Sigmoid colon (tissue), 6 donors: ENCODE measurements at regions not wholly inside any gene's neighbourhood (a gene's known extent, or its start where the extent isn't known, plus 50 kb on each side); places are given as distances from the start of the nearest gene placed in this dataset.

Experiments used
- DNase-seq: peaks from one replicate; pipeline ENCODE4 v3.0.0-alpha.2; 2019
- H3K27ac ChIP-seq, 4 donors: fragments of 200-600 bp; sonication (generic); one replicate each; pipeline ENCODE4 v1.5.1; 2016 to 2019; ENCODE audit warnings: mild to moderate bottlenecking in 1 of 4
- H3K27me3 ChIP-seq, 3 donors: fragments of 200-600 bp; sonication (generic); one replicate each; pipeline ENCODE4 v1.5.1; 2019; ENCODE audit warnings: mild to moderate bottlenecking in 1 of 3
- H3K36me3 ChIP-seq, 4 donors: fragments of 200-600 bp; sonication (generic); one replicate each; pipeline ENCODE4 v1.5.1; 2016 to 2019
- H3K4me1 ChIP-seq, 4 donors: fragments of 200-600 bp; sonication (generic); one replicate each; pipeline ENCODE4 v1.5.1; 2017 to 2019
- H3K4me3 ChIP-seq, 4 donors: fragments of 200-600 bp; sonication (generic); one replicate each; pipeline ENCODE4 v1.5.1; 2017 to 2019; ENCODE audit warnings: mild to moderate bottlenecking in 2 of 4, moderate library complexity in 1 of 4
- H3K9me3 ChIP-seq, 4 donors: fragments of 200-600 bp in 3 of 4; sonication (generic) in 3 of 4; one replicate each; pipeline versions ENCODE4 v1.5.1 to v1.6.1; 2013 to 2019
- EP300 ChIP-seq, 4 donors: sonication (generic); formaldehyde crosslinking; IDR thresholded peaks; one replicate each; pipeline ENCODE4 v1.6.1; 2017; ENCODE audit warnings: antibody characterized with exemption in 4 of 4
- POLR2A ChIP-seq, 2 donors: fragments of 450-650 bp; IDR thresholded peaks; one replicate each; pipeline ENCODE4 v1.6.1; 2016; ENCODE audit warnings: antibody characterized with exemption in 2 of 2, mild to moderate bottlenecking in 2 of 2, moderate library complexity in 2 of 2
- POLR2AphosphoS5 ChIP-seq, 4 donors: sonication (generic); formaldehyde crosslinking; IDR thresholded peaks; one replicate each; pipeline ENCODE4 v1.6.1; 2017; ENCODE audit warnings: antibody characterized with exemption in 4 of 4
- WGBS, 2 donors: extraction: QIAGEN DNeasy Blood & Tissue Kit; methylation state at CpG; one replicate each; pipeline ENCODE4 v1.1.7; 2013; 5-methylcytosine and 5-hydroxymethylcytosine counted together
- intact Hi-C: fragments of 100-400 bp; cut with DNase I; formaldehyde crosslinking; loops from one replicate; pipeline ENCODE4 v1.15.1; 2023
- TF ChIP-seq, protein P1 (sequence below), 4 experiments: fragments of 450-650 bp in 3 of 4; fragments of 200-600 bp in 1 of 4; IDR thresholded peaks; one replicate each; pipeline ENCODE4 v1.5.1; 2016 to 2019; ENCODE audit warnings: antibody characterized with exemption in 4 of 4, mild to moderate bottlenecking in 3 of 4, moderate library complexity in 2 of 4
- donor health status: healthy with polysubstance abuse.
- donor health status: healthy.

DNA sequence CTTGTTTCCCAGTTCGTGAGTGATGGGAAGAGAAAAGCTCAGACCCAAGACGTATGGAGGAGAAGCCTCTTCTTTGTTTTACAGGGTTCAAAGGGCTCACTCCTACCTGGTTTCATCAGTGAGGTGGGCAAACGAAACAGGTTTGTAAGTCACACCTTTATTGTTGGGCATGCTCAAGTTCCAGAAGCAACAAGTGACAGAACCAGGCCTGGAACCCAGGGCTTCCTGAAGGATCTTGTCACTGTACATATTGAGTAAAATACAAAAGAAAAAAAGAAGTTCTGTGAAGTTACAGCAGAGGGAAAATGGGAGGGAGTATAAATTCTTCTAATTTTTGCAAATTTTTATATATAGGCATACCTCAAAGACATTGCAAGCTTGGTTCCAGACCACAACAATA, 320.9 kb upstream of the PROX1 start:
- no peak overlapping the region for H3K27ac ChIP-seq
- H3K4me1 ChIP-seq = no peaks in the 10 kb centered on the region
- no peak overlapping the region for H3K4me3 ChIP-seq
- no peak for DNase-seq
- WGBS, 2 donors = 35 to 66% methylated on average over 3 of the region's 3 CpGs
- intact Hi-C loops = no loop called here
- no peaks in the 10 kb centered on the region for H3K9me3 ChIP-seq
- H3K27me3 ChIP-seq = no peaks in the 10 kb centered on the region
- TF ChIP-seq, protein P1, sequence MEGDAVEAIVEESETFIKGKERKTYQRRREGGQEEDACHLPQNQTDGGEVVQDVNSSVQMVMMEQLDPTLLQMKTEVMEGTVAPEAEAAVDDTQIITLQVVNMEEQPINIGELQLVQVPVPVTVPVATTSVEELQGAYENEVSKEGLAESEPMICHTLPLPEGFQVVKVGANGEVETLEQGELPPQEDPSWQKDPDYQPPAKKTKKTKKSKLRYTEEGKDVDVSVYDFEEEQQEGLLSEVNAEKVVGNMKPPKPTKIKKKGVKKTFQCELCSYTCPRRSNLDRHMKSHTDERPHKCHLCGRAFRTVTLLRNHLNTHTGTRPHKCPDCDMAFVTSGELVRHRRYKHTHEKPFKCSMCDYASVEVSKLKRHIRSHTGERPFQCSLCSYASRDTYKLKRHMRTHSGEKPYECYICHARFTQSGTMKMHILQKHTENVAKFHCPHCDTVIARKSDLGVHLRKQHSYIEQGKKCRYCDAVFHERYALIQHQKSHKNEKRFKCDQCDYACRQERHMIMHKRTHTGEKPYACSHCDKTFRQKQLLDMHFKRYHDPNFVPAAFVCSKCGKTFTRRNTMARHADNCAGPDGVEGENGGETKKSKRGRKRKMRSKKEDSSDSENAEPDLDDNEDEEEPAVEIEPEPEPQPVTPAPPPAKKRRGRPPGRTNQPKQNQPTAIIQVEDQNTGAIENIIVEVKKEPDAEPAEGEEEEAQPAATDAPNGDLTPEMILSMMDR (IDR thresholded peaks at IDR 0.05) = no peak
- no peak for TF ChIP-seq POLR2A (IDR thresholded peaks at IDR 0.05)
- no peak for TF ChIP-seq EP300 (IDR thresholded peaks at IDR 0.05)
- no peak for TF ChIP-seq POLR2AphosphoS5 (IDR thresholded peaks at IDR 0.05)
- no peaks in the 10 kb centered on the region for H3K36me3 ChIP-seq

DNA sequence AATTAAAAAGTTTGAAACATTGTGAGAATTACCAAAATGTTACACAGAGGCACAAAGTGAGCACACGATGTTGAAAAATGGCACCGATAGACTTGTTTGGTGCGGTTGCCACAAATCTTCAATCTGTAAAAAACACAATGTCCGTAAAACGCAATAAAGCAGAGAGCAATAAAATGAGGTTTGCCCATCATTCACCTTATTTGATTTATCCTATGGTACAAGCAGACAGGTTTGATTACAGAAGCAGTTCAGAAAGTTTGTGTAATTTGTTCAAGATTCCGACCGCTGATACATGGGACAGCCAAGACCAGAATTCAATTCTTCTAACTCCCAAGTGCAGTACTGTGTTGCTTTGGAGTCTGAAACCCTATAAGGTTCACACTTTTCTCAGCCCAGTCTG, 318.3 kb upstream of the PROX1 start:
- no peak for DNase-seq
- Histone ChIP-seq H3K9me3 (no peaks in the 10 kb centered on the region), H3K27me3 (no peaks in the 10 kb centered on the region), H3K27ac (no peak overlapping the region), H3K4me3 (no peak overlapping the region), H3K36me3 (no peaks in the 10 kb centered on the region), H3K4me1 (no peaks in the 10 kb centered on the region)
- TF ChIP-seq EP300 (IDR thresholded peaks at IDR 0.05) (no peak), POLR2A (IDR thresholded peaks at IDR 0.05) (no peak), POLR2AphosphoS5 (IDR thresholded peaks at IDR 0.05) (no peak)
- TF ChIP-seq, protein P1 (IDR thresholded peaks at IDR 0.05) = no peak
- intact Hi-C loops = no loop called here
- WGBS, 2 donors = 12 to 77% methylated on average over 7 of the region's 7 CpGs

DNA sequence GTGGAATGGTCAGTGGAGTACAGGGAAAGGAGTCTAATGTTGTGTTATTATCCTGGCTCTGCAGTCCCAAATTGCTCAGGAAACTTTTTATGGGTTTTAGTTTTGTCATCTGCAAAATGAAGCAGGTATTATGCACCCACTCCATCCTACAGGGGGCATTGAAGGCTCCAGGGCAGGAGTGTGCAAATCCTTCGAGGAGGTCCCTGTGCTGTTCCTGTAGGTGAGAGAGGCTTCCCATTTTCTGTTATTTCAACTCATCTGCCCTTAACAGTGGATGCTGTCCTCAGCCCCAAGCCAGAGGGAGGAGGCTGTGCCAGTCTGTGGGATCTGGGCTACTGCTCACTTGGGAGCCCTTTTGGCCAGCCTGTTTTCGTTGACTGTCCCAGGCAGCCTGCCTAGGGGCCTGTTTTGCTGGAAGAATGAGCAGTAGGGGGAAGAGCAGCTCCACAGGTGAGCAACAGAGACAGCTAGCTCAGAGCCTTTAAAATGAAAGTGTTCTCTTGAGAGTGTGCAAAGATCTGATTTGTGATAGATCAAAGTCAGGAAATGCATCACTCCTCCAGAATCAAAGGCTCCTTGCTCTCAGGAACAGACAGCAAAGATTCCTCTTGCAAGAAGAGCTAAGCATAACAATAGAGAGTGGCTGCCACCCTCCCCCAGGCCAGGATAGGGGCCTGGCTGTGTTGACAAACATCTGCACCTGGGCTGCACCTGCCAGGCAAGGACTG, 317.6 kb upstream of the PROX1 start:
- no peak overlapping the region for H3K27ac ChIP-seq
- DNase-seq = no peak
- intact Hi-C loops = no loop called here
- no peaks in the 10 kb centered on the region for H3K27me3 ChIP-seq
- no peaks in the 10 kb centered on the region for H3K36me3 ChIP-seq
- H3K9me3 ChIP-seq = no peaks in the 10 kb centered on the region
- TF ChIP-seq EP300 (IDR thresholded peaks at IDR 0.05) (no peak), POLR2AphosphoS5 (IDR thresholded peaks at IDR 0.05) (no peak), POLR2A (IDR thresholded peaks at IDR 0.05) (no peak)
- TF ChIP-seq, protein P1 (IDR thresholded peaks at IDR 0.05) = no peak
- H3K4me3 ChIP-seq = no peak overlapping the region
- WGBS, 2 donors = 7 to 21% methylated on average over 2 of the region's 2 CpGs
- no peaks in the 10 kb centered on the region for H3K4me1 ChIP-seq

DNA sequence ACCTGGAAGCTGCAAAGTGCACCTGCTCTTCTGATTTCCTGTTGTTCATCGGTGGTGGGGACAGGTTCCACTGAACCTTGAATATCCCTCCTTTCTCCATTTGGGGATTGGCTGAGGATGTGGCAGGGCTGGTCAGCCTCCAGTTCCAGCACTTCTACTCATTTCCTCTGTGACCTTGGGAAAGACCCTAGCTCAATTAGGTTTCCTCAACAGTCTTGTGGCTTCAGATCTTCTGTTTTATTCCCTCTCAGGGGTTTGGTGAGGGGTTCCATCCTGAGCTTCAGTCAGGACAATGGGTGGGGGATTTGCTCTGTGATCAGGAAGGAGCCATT, 317.1 kb upstream of the PROX1 start:
- 5 to 27% methylated on average over 1 of the region's 1 CpG for WGBS, 2 donors
- Histone ChIP-seq H3K4me1 (no peaks in the 10 kb centered on the region), H3K36me3 (no peaks in the 10 kb centered on the region), H3K27me3 (no peaks in the 10 kb centered on the region), H3K4me3 (no peak overlapping the region), H3K27ac (no peak overlapping the region), H3K9me3 (no peaks in the 10 kb centered on the region)
- TF ChIP-seq, protein P1 (IDR thresholded peaks at IDR 0.05) = no peak
- TF ChIP-seq POLR2A (IDR thresholded peaks at IDR 0.05) (no peak), POLR2AphosphoS5 (IDR thresholded peaks at IDR 0.05) (no peak), EP300 (IDR thresholded peaks at IDR 0.05) (no peak)
- intact Hi-C loops = no loop called here
- no peak for DNase-seq

DNA sequence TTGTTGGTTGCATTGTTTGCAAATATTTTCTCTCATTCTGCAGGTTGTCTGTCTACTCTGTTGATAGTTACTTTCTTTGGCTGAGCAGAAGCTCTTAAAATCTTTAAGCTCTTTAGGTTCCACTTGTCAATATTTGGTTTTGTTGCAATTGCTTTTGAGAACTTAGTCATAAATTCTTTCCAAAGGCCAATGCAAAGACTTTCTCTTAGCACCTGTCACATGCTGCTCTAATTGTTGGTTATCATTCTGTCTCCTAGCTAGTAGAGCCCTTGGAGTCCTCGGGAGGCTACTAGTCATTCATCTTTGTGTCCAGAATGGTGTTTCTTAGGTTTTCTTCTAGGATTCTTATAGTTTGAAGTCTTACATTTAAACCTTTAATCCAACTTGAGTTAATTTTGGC, 312.7 kb upstream of the PROX1 start:
- whole genome bisulfite sequencing, 2 donors = 22 to 77% methylated on average over 1 of the region's 1 CpG
- no peak overlapping the region for H3K27ac ChIP-seq
- no peak overlapping the region for H3K4me3 ChIP-seq
- no peaks in the 10 kb centered on the region for H3K4me1 ChIP-seq
- no peak for TF ChIP-seq POLR2AphosphoS5 (IDR thresholded peaks at IDR 0.05)
- TF ChIP-seq, protein P1 (IDR thresholded peaks at IDR 0.05) = no peak
- intact Hi-C loops = no loop called here
- no peaks in the 10 kb centered on the region for H3K9me3 ChIP-seq
- DNase-seq = no peak
- H3K36me3 ChIP-seq = no peaks in the 10 kb centered on the region
- H3K27me3 ChIP-seq = no peaks in the 10 kb centered on the region
